NCI-H1105 (cell line): ENCODE measurements at regions not wholly inside any gene's neighbourhood (a gene's known extent, or its start where the extent isn't known, plus 50 kb on each side); places are given as distances from the start of the nearest gene placed in this dataset.
"Not testable (repeated sequence)": the region's sequence is repeated elsewhere in the genome, so short reads cannot be mapped to it uniquely, and the experiment has no call there.

Source experiments
- DNase-seq: peaks from one replicate; lab custom pipeline; 2025; lab: John Stamatoyannopoulos, UW

DNA sequence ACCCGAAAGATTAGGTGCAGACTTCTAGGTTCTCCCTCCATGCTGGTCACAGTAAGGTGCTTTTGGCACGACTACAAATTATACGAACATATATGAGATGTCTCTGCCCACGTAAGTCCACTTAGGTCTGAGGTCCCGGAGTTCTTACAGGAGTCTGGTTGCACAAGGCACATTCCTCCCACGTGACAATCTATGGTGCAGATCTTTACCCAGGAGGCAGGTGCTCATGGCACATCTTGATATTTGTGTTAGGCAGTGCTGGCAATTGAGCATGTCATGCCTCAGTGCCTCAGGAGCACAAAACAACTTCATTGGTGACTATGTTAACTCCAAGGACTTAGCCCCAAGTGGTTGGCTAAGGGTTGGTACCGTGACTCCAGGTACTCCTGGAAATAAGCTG lies 92.0 kb upstream of the AMN1 start:
- DNase-seq = no peak

DNA sequence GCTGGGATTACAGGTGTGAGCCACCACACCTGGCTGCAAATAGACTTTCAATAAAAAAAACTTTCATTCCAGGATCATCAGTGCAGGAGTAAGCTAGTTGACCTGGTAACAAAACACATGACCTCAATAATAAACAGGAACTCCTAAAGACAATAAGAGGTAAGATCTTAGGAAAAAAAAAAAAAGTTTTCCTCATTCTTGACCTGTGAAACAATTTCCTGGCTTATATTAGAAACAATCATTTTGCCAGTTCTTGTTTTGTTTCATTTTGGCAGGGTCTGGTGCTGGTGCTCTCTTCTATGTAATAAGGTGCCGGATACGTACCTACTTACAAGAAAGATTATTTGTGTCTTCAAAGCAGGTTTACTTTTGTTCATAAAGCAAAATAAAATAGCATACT lies 90.6 kb upstream of the AMN1 start:
- DNase-seq = no peak

DNA sequence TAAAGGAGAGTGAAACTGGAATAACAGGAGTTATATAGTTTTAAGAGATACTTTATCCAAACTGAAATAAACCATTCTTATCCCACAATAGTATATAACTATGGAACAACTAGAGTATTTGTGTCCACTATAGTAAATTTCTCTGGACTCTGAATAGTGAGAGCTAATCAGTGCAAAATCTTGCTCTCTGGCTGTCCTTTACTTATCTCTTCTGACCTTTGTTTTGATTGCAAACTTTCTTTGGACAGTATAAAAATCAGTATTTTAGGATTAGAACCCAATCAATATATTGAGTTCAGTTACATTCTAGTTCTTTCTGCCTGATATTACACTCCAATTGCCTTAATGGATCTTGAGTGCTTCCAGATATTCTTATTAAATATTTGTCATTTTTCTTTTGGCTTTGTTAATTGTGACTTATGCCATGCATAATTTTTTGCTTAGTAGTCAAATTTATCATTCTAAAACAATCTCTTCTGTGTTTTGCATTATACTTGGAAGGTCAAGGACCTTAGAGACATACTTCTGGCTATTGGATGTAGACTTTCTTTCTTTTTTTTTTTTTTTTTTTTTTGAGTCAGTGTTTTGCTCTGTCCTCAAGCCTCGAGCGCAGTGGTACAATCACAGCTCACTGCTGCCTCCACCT lies 89.9 kb upstream of the AMN1 start:
- DNase-seq = no peak

DNA sequence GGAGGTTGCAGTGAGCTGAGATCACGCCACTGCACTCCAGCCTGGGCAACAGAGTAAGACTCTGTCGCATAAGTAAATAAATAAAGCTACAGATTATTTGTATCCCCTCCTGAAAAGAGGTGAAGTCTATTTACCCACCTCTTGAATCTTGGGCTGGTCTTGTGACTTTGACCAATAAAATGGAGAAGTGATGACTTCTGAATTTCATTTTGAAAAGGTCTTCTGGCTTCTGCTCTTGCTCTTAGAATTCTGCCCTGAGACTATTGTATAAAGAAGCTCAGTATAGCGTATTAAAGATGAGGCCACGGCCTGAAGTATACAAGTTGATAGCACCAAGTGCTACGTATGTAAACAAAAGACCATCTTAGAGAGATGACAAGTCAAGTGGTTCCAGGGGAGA lies 88.3 kb upstream of the AMN1 start:
- DNase-seq = no peak

DNA sequence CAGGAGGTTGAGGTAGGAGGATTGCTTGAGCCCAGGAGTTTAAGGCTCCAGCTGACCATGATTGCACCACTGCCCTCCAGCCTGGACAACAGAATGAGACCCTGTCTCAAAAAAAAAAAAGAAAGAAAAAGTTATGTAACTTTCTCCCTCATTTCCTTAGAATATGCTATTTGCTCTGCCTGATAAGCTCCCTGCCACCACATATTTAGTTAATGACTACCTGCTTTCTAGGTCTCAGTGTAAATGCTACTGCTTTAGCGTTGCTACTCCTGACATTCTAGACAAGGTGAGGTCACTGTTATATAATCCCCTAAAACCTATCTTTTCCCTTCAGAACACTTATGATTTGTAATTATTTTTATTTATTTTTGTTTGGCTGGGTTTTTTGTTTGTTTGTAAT lies 86.3 kb upstream of the AMN1 start:
- no peak for DNase-seq

DNA sequence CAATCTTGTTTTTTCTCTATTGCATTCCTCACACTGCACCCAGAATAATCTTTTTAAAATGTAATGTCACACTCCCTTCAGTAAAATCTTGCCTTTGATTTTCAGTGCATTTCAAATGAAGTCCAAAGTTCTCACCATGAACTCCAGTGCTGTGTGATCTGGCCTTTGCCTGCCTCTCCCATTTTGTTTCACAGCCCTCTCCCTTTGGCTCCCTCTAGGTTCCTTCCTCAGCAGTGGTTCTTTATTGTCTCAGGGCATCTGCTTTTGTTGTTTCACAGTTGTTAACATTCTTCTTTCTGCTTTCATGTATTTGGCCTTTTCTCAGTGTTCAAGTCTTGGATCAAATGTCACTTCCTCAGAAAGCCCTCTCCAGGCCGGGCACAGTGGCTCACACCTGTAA lies 84.5 kb upstream of the AMN1 start:
- no peak for DNase-seq

DNA sequence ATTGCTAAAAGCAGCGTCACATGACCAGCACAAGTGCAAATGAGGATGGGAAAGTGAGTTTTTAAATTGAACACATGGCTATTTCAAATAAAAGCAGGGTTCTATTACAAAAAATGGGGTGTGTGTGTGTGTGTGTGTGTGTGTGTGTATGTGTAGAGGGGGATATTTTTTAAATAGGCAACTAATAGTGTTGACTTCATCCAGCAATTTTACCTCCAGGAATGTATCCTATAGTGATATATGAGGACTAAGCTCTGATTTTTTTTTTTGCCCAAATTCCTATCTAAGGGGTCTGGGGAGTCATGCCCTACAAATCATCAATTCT lies 78.9 kb upstream of the AMN1 start:
- DNase-seq = no peak

DNA sequence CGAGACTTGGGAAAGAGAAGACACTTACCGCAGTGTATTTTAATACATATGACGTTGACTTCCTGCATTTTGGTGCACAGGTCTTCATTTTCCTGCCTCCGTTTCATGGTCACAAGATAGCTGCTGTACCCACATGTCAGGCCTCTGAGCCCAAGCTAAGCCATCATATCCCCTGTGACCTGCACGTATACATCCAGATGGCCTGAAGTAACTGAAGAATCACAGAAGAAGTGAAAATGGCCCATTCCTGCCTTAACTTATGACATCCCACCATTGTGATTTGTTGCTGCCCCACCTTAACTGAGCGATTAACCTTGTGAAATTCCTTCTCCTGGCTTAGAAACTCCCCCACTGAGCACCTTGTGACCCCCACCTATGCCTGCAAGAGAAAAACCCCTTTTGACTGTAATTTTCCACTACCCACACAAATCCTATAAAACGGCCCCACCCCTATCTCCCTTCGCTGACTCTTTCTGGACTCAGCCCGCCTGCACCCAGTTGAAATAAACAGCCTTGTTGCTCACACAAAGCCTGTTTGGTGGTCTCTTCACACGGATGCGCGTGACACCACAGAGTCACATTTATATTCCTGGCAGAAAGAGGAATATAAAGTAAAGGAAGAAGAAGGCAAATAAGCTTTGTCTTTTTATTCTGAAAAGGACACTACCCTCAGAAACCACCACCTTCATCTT lies 78.4 kb upstream of the AMN1 start:
- not testable (repeated sequence) for DNase-seq

DNA sequence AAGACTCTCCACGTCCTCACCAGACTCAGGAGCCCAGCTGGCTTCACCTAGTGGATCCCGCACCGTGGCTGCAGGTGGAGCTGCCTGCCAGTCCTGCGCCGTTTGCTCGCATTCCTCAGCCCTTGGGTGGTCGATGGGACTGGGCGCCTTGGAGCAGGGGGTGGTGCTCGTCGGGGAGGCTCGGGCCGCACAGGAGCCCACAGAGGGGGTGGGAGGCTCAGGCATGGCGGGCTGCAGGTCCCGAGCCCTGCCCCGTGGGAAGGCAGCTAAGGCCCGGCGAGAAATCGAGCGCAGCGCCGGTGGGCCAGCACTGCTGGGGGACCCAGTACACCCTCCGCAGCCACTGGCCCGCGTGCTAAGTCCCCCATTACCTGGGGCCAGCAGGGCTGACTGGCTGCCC lies 76.9 kb upstream of the AMN1 start:
- DNase-seq = not testable (repeated sequence)

DNA sequence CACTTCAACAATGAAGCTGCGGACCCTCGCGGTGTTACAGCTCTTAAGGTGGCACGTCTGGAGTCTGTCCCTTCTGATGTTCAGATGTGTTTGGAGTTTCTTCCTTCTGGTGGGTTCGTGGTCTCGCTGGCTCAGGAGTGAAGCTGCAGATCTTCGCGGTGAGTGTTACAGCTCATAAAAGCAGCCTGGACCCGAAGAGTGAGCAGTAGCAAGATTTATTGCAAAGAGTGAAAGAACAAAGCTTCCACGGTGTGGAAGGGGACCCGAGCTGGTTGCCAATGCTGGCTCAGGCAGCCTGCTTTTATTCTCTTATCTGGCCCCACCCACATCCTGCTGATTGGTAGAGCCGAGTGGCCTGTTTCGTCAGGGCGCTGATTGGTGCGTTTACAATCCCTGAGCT lies 75.9 kb upstream of the AMN1 start:
- not testable (repeated sequence) for DNase-seq

DNA sequence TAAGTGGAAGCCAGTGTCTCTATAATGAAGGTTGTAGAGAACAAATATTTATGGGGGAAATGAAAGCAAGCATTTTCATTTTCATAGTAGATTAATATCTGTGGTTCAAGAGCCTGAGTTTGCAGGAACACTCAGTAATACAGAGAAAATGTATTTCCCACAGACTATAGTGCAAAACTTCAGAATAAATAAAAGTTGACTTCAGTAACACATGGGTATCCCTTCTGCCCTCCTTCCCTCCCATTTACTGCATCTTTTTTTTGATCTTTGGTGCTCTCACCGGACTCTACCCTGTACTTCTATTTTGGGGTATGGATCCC lies 75.3 kb upstream of the AMN1 start:
- no peak for DNase-seq

DNA sequence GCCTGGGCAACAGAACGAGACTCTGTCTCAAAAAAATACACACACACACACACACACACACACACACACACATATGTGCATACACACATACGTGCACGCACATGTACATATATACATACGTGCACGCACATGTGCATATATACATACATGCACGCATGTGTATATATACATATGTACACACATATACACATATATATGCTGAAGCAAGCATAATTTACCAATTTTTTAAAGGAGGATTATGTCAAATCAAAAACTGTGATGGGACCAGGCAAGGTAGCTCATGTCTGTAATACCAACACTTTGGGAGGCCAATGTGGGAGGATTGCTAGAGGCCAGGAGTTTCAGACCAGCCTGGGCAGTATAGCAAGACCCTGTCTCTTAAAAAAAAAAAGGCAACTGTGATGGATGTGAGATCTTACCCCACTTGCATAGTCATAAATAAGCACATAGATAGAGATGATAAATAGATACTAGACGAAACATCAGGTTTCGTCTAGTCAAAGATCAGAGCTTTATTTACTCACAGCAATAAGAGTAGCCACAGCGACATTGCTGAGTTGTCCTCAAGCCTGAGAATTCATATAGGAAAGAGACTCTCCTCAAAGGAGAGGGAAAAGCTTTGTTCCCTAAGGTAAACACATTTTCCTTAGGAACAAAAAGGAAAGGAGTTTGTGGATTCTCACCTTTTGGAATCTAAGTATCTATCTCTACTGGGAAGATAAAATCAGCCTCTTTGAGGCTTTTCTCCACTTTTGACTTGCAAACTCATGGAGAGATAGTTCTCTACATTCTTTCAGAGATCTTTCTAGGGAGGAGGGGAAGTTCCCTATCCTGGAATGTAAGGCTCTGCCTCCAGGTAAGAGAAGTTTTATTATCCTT lies 74.7 kb upstream of the AMN1 start:
- no peak for DNase-seq

DNA sequence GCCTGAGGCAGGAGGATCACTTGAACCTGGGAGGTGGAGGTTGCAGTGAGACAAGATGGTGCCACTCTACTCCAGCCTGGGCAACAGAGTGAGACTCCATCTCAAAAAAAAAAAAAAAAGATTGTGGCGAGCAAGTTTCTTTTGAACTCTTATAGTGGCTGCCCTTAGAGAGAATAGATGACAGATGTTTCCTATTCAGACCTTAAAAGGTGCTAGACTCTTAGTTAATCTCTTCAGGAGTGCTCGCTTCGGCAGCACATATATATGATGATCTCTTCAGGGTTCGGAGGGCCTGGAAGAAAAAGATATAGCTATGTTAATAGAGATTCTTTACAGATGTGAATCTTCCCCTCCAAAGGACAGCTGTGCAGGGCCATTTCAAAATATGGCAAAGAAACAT lies 73.1 kb upstream of the AMN1 start:
- DNase-seq = no peak

DNA sequence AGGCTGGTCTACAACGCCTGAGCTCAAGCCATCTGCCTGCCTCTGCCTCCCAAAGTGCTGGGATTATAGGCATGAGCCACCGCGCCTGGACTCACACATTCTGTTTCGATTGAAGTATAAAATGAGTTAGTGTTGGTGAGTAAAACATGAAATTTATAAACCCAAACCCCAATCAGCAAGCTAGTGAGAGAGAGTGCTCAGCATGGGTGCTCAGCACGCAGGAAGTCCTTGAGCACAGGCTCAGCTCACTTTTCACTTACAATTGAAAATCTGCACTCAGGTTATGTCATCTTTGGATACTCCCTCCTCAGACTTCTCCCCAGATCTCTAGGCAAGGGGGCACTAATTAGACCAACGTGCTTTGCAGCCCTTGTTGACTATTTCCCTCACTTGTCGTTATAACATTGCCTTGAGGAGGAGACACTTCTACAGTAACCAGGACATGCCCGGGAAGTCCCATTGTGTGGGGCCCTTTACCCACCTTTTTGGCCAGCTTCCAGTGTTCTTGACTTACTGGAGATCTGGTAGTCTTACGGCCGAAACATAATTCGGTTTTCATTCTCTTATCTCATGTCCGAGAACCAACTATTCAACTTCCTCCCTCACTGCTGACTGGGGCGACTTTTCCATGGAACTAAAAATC lies 68.5 kb upstream of the AMN1 start:
- DNase-seq = no peak

DNA sequence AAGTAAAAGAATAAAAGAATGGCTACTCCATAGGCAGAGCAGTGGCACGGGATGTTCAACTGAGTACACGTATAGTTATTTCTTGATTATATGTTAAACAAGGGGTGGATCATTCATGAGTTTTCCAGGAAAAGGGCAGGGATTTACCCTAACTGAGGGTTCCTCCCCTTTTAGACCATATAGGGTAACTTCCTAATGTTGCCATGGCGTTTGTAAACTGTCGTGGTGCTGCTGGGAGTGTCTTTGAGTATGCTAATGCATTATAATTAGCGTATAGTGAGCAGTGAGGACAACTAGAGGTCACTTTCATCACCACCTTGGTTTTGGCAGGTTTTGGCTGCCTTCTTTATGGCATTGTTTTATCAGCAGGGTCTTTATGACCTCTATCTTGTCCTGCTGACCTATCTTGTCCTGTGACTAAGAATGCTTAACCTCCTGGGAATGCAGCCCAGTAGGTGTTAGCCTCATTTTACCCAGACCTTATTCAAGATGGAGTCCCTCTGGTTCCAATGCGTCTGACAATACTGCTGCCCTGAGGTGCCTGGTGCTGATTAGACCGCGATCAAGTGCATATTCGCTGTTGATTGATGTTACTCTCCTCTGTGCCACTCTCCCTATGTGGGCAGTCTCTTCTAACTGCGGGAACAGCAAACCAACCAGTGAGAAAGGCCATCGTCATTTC lies 67.6 kb upstream of the AMN1 start:
- DNase-seq = no peak

DNA sequence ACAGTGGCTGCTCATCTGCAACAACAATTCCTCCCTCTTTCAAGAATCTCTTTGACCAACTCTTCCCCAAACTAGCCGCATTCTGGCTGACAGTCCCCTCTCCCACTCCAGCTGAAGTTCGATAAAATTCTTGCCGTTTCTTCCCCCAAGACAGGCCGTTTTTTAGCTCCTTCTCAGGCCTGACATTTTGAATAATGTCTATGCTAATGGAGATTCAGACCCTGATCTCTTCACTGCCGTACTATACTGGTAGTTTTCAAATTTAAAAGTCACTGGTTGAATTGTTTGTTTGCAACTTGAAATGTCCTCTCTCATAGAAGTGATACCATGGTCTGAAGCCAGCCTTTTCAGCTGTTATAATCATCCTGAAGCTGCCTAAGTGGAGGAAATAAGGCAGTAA lies 65.9 kb upstream of the AMN1 start:
- no peak for DNase-seq

DNA sequence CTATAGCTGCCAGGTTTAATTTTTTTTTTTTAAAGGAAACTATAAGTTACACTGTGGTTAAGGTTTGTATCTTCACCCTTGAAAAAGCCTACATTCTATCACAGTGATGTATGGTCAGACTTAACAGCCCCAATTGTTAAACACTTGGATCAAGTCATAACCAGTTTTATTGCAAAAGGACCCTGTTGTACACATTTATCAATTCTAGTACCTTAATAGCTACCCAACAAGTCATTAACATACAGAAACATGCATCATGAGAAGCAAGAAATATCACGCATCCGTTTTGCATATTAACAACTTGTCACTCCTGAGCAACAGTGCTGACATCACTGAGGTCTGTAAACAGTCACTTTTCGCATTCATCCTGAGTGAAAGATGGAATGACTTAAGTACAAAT lies 62.4 kb upstream of the AMN1 start:
- DNase-seq = not testable (repeated sequence)

DNA sequence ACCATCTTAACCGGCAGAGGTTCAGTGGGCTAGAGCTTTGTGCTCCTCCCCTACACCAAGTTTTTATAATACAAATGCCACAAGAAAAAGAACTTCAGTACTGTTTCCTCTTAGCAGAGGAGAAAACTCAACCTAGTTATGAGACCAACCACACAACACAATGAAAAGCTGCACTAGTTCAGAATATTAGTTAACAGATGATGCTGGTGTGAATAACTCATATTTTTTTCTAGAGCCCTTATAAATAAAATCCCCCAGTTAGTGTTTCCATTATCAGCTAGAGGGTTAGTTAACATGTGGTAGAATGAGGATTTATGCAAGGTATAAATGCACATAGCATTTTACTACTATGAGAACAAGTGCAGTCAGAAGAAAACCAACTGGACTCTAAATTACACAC lies 61.9 kb upstream of the AMN1 start:
- DNase-seq = no peak

DNA sequence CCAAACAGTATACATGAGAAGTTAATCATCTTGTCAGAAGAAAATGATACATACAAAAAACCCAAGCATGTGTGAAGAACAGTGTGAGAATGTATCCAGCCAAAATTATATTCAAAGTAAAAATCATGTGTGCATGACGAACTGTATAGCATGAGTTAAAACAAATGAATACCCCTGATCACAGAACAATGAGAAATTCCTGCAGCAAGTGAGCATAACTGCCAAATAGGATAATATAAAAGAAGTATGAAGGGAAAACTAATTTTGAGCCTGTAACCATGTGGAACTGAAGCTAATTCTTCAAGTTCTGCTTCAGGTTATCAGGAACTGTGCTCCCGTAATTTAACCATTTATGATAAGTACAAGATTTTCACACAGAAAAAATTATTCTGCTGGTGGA lies 56.5 kb upstream of the AMN1 start:
- no peak for DNase-seq

DNA sequence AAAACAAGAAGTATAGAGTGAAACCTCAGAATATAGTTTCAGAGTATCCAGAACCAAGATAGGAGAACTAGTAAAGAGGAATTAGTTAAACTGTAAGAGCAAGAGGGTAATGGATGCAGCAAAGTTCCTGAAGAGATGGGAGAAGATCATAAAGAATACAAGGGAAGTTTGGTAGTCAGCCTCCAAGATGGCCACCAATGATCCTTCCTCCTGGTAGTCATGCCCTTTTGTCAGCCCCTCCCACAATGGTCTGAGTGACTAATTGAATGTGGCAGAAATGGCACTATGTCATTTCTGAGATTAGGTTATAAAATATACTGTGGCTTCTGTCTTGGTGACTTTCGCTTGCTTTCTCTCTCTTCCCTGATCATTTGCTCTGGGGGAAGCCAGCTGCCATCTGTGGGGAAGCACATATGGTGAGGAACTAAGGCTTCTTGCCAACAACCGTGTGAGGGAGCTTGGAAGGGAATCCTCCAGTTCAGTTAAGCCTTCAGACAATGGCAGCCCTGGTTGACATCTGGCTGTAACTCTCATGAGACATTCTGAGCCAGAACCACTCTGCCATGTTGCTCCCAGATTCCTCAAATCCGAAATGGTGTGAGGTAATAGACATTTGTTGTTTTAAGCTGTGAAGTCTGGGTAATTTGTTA lies 55.3 kb upstream of the AMN1 start:
- no peak for DNase-seq

DNA sequence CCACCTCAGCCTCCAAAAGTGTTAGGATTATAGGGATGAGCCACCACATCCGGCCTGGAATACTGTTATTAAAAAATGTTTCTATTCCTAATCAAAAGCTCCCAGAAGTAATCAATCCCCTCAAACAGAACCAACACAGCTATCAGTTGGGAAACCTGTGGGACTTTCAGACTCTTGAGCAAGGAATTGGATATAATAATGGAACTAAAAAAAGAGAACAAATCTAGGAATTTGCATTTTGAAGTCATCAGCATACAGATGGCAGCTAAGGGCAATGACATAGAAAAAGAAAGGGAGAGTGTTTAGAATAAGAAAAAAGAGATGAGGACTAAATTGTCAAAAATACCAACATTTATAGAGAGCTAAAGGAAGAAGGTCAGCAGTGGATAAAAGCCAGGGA lies 54.7 kb upstream of the AMN1 start:
- DNase-seq = no peak
